ENCODE measurements at regions not wholly inside any gene's neighbourhood (a gene's known extent, or its start where the extent isn't known, plus 50 kb on each side); places are given as distances from the start of the nearest gene placed in this dataset.
"Not testable (repeated sequence)": the region's sequence is repeated elsewhere in the genome, so short reads cannot be mapped to it uniquely, and the experiment has no call there.

GRCh38 chr1:80540596-80540995 is 1260.1 kb upstream of the ADGRL2 start:
- no peak for TF ChIP-seq GABPA (IDR thresholded peaks at IDR 0.05; ENCODE audit: low read depth)
- TF ChIP-seq REST (IDR thresholded peaks at IDR 0.05; ENCODE audit: insufficient replicate concordance, low read depth) = no peak
- TF ChIP-seq SPI1 (IDR thresholded peaks at IDR 0.05; ENCODE audit: borderline replicate concordance, low read depth) = no peak
- TF ChIP-seq POLR2AphosphoS5 (IDR thresholded peaks at IDR 0.05; ENCODE audit: low read depth) = no peak
- TF ChIP-seq CTCF (IDR thresholded peaks at IDR 0.05; ENCODE audit: insufficient read depth, low read length) = no peak

DNA sequence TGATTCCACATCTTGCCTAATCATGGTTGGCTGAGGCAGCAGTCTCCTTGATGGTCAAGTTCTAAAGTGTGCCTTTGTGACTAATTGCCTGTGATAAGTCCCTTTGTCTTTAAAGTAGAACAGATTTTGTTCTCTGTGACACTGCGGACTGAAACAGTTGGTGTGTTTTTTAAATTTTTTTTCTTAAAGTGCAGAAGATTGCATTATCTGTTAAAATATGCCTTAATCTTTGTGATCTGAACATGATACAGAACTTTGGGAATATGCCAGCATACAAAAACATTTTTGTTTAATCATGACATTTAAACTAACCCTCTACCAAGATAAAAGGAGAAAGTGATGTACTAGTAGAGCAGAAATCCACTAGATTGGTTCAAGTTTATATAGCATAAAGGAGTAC is 1260.6 kb upstream of the ADGRL2 start:
- Histone ChIP-seq H3K4me3 (replicated peaks; ENCODE audit: insufficient read depth, low read length) (no peak overlapping the region), H3K27ac (replicated peaks) (no peak overlapping the region), H3K27me3 (ENCODE audit: insufficient read depth, poor library complexity, severe bottlenecking) (no peaks in the 10 kb centered on the region)
- DNase-seq (ENCODE audit: low read depth in 1 of 2, low spot score in 1 of 2) = no peak
- TF ChIP-seq POLR2AphosphoS5 (IDR thresholded peaks at IDR 0.05; ENCODE audit: low read depth) = no peak

More at GRCh38 chr1:80540596-80540995, 1260.1 kb upstream of the ADGRL2 start:
- Histone ChIP-seq H3K27ac (replicated peaks) (no peak overlapping the region), H3K4me3 (replicated peaks; ENCODE audit: insufficient read depth, low read length) (no peak overlapping the region), H3K27me3 (ENCODE audit: insufficient read depth, poor library complexity, severe bottlenecking) (no peaks in the 10 kb centered on the region)
- no peak for DNase-seq (ENCODE audit: low read depth in 1 of 2, low spot score in 1 of 2)

GRCh38 chr1:80539298-80539697 is 1261.4 kb upstream of the ADGRL2 start:
- not testable (repeated sequence) for H3K27ac ChIP-seq (replicated peaks); DNase-seq (ENCODE audit: low read depth in 1 of 2, low spot score in 1 of 2); H3K4me3 ChIP-seq (replicated peaks; ENCODE audit: insufficient read depth, low read length); H3K27me3 ChIP-seq (ENCODE audit: insufficient read depth, poor library complexity, severe bottlenecking)

- H3K4me3 ChIP-seq (replicated peaks; ENCODE audit: insufficient read depth, low read length) = no peak overlapping the region
- TF ChIP-seq GABPA (IDR thresholded peaks at IDR 0.05; ENCODE audit: low read depth) = no peak
- TF ChIP-seq CTCF (IDR thresholded peaks at IDR 0.05; ENCODE audit: insufficient read depth, low read length) = no peak
- no peak for TF ChIP-seq POLR2AphosphoS5 (IDR thresholded peaks at IDR 0.05; ENCODE audit: low read depth)
- no peak for TF ChIP-seq REST (IDR thresholded peaks at IDR 0.05; ENCODE audit: insufficient replicate concordance, low read depth)
- TF ChIP-seq SPI1 (IDR thresholded peaks at IDR 0.05; ENCODE audit: borderline replicate concordance, low read depth) = no peak
- no peak overlapping the region for H3K27ac ChIP-seq (replicated peaks)
- no peaks in the 10 kb centered on the region for H3K27me3 ChIP-seq (ENCODE audit: insufficient read depth, poor library complexity, severe bottlenecking)
- DNase-seq (ENCODE audit: low read depth in 1 of 2, low spot score in 1 of 2) = no peak
Measured at GRCh38 chr1:80536461-80536860, 1264.3 kb upstream of the ADGRL2 start.

DNA sequence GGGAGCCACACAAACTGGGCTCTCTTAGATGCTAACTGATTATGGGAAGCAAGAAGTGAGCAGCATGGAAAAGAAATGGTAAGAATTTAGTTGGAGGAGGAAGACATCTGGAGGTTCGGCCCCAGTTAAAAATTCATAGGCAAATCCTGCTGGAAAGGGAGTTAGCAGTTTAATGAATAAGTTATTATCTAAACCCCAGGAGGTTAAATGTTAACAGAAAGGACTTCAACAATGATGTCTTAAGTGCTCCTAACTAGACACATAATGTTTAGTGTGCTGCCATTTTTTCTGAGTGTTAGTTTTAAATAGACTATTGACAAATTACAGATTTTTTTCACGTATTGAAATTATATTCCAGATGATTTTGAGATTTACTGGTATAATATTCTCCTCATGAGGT is 1265.3 kb upstream of the ADGRL2 start:
- H3K27ac ChIP-seq (replicated peaks) = no peak overlapping the region
- H3K27me3 ChIP-seq (ENCODE audit: insufficient read depth, poor library complexity, severe bottlenecking) = no peaks in the 10 kb centered on the region
- no peak overlapping the region for H3K4me3 ChIP-seq (replicated peaks; ENCODE audit: insufficient read depth, low read length)
- no peak for DNase-seq (ENCODE audit: low read depth in 1 of 2, low spot score in 1 of 2)
- TF ChIP-seq SPI1 (IDR thresholded peaks at IDR 0.05; ENCODE audit: borderline replicate concordance, low read depth) = no peak
- TF ChIP-seq POLR2AphosphoS5 (IDR thresholded peaks at IDR 0.05; ENCODE audit: low read depth) = no peak
- TF ChIP-seq GABPA (IDR thresholded peaks at IDR 0.05; ENCODE audit: low read depth) = no peak
- no peak for TF ChIP-seq REST (IDR thresholded peaks at IDR 0.05; ENCODE audit: insufficient replicate concordance, low read depth)
- TF ChIP-seq CTCF (IDR thresholded peaks at IDR 0.05; ENCODE audit: insufficient read depth, low read length) = no peak
